ENCODE measurements at regions not wholly inside any gene's neighbourhood (a gene's known extent, or its start where the extent isn't known, plus 50 kb on each side); places are given as distances from the start of the nearest gene placed in this dataset.

DNA sequence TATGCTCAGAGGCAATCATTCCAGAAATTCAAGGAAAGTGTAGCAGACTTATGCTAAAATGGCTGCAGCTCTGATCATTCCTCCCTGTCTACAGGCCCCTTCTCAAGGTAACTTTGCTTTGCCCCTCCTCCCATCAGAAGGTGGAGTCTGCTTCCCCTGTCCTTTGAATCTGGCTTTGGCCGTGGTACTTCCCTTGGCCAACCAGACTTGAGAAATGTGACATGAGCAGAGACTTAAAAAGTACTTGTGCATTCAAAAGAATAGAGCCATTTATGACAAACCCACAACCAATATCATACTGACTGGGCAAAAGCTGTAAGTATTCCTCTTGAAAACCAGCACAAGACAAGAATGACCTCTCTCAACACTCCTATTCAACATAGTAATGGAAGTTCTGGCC, 59.5 kb upstream of the NCKAP5 start:
- H2BK120ac ChIP-seq (ENCODE audit: low read depth, low read length, poor library complexity, severe bottlenecking) = no peak overlapping the region
- peaks cover 9% of the 10 kb centered on the region in 2 experiments; a peak in 3 of 5 replicates for H3K9me3 Mint-ChIP-seq
- TF ChIP-seq, protein P1, sequence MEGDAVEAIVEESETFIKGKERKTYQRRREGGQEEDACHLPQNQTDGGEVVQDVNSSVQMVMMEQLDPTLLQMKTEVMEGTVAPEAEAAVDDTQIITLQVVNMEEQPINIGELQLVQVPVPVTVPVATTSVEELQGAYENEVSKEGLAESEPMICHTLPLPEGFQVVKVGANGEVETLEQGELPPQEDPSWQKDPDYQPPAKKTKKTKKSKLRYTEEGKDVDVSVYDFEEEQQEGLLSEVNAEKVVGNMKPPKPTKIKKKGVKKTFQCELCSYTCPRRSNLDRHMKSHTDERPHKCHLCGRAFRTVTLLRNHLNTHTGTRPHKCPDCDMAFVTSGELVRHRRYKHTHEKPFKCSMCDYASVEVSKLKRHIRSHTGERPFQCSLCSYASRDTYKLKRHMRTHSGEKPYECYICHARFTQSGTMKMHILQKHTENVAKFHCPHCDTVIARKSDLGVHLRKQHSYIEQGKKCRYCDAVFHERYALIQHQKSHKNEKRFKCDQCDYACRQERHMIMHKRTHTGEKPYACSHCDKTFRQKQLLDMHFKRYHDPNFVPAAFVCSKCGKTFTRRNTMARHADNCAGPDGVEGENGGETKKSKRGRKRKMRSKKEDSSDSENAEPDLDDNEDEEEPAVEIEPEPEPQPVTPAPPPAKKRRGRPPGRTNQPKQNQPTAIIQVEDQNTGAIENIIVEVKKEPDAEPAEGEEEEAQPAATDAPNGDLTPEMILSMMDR (conservative IDR thresholded peaks at IDR 0.05) = no peak
- no peak overlapping the region for H2BK12ac ChIP-seq (ENCODE audit: insufficient read length, low read depth, low read length)
- no peak overlapping the region for H3K56ac ChIP-seq (ENCODE audit: insufficient read length, low read depth, low read length)
- no peaks in the 10 kb centered on the region for H4K20me1 ChIP-seq (ENCODE audit: control insufficient read depth, insufficient read depth, insufficient read length)
- no peak overlapping the region for H3K4me3 Mint-ChIP-seq
- no CpG with 5 or more reads among the region's 1 CpG for WGBS (ENCODE audit: extremely low coverage, insufficient read length, low lambda C conversion rate)
- no peaks in the 10 kb centered on the region for H3K9me3 ChIP-seq (ENCODE audit: control insufficient read depth, low read depth, low read length)
- peak overlapping the region; percentile 26 for H2BK20ac ChIP-seq (ENCODE audit: low read depth, low read length, poor library complexity, severe bottlenecking)
- no peak overlapping the region for H3K23ac ChIP-seq (ENCODE audit: insufficient read length, low read depth, low read length)
- no peak overlapping the region for H4K5ac ChIP-seq (ENCODE audit: insufficient read length, low read depth, low read length)
- H2AK5ac ChIP-seq (ENCODE audit: insufficient read length, low read length) = no peak overlapping the region
- 0 out of 7 replicates have a peak, but pooled peaks cover 0 to 6% (median 4%) of the 10 kb centered on the region in 3 experiments for H3K36me3 Mint-ChIP-seq (ENCODE audit: insufficient read depth in 1 of 3, low read depth in 3 of 3)
- H4K8ac ChIP-seq (replicated peaks; ENCODE audit: insufficient read length, low read depth, low read length) = no peak overlapping the region
- no peak overlapping the region for H3K9ac ChIP-seq (ENCODE audit: extremely low read depth, insufficient read length, low read length)
- H3K23me2 ChIP-seq (ENCODE audit: insufficient read length, low read depth, low read length, poor library complexity, severe bottlenecking) = no peaks in the 10 kb centered on the region
- H4K91ac ChIP-seq (ENCODE audit: insufficient read length, low read depth, low read length) = no peak overlapping the region
- H3K27ac Mint-ChIP-seq = no peak overlapping the region
- H3K4me1 ChIP-seq (ENCODE audit: insufficient read depth, low read length) = peaks cover 4% of the 10 kb centered on the region
- H2BK15ac ChIP-seq (ENCODE audit: low read depth, low read length) = no peak overlapping the region
- H3K4ac ChIP-seq (ENCODE audit: low read depth, low read length) = no peak overlapping the region
- peaks cover 6% of the 10 kb centered on the region in 2 experiments for H3K4me1 Mint-ChIP-seq
- no peak for DNase-seq
- no peak overlapping the region for H3K27ac ChIP-seq (ENCODE audit: insufficient read length, low read depth, low read length)
- H3K27me3 Mint-ChIP-seq (ENCODE audit: low read depth) = no peaks in the 10 kb centered on the region
- H3K18ac ChIP-seq (ENCODE audit: insufficient read length, low read depth, low read length) = no peak overlapping the region
- no peak overlapping the region for H3T11ph ChIP-seq (ENCODE audit: low read length)
- no peak overlapping the region for H3K4me2 ChIP-seq (ENCODE audit: insufficient read depth, insufficient read length, low read length)
- no peak overlapping the region for H2BK5ac ChIP-seq (ENCODE audit: insufficient read length, low read length)
- H3K79me1 ChIP-seq (ENCODE audit: insufficient read depth, low read depth, low read length, poor library complexity, severe bottlenecking) = no peaks in the 10 kb centered on the region
- no peaks in the 10 kb centered on the region for H3K27me3 ChIP-seq (ENCODE audit: insufficient read depth, low read length)
- no peak overlapping the region for H2AFZ ChIP-seq (ENCODE audit: low read length)
- H3K79me2 ChIP-seq (ENCODE audit: insufficient read depth, low read length) = no peaks in the 10 kb centered on the region
- H3K14ac ChIP-seq (ENCODE audit: insufficient read depth, low read length) = no peak overlapping the region
